ENCODE measurements at regions not wholly inside any gene's neighbourhood (a gene's known extent, or its start where the extent isn't known, plus 50 kb on each side); places are given as distances from the start of the nearest gene placed in this dataset.

GRCh38 chr13:22002893-22003292 lies 332.0 kb downstream of the FGF9 start:
- H3K4me1 ChIP-seq (ENCODE audit: control insufficient read depth in 1 of 2, insufficient read depth in 1 of 2, low read depth in 1 of 2, low read length in 1 of 2): no peaks in the 10 kb centered on the region
- H3K27ac ChIP-seq: no peak overlapping the region
- H3K4me3 ChIP-seq (ENCODE audit: low read depth in 1 of 2, low read length in 1 of 2): no peak overlapping the region
- H3K27me3 ChIP-seq: no peaks in the 10 kb centered on the region
- H3K36me3 ChIP-seq: no peaks in the 10 kb centered on the region
- H3K9me3 ChIP-seq: no peaks in the 10 kb centered on the region
- no peak for TF ChIP-seq CTCF (IDR thresholded peaks at IDR 0.05)

GRCh38 chr13:22009500-22009899 lies 338.6 kb downstream of the FGF9 start:
- H3K36me3 ChIP-seq: no peaks in the 10 kb centered on the region
- H3K4me3 ChIP-seq (ENCODE audit: low read depth in 1 of 2, low read length in 1 of 2): no peak overlapping the region
- no peaks in the 10 kb centered on the region for H3K4me1 ChIP-seq (ENCODE audit: control insufficient read depth in 1 of 2, insufficient read depth in 1 of 2, low read depth in 1 of 2, low read length in 1 of 2)
- no peaks in the 10 kb centered on the region for H3K27me3 ChIP-seq
- no peak for TF ChIP-seq CTCF (IDR thresholded peaks at IDR 0.05)
- H3K27ac ChIP-seq: no peak overlapping the region
- H3K9me3 ChIP-seq: no peaks in the 10 kb centered on the region

- no peaks in the 10 kb centered on the region for H3K4me1 ChIP-seq (ENCODE audit: control insufficient read depth in 1 of 2, insufficient read depth in 1 of 2, low read depth in 1 of 2, low read length in 1 of 2)
- H3K4me3 ChIP-seq (ENCODE audit: low read depth in 1 of 2, low read length in 1 of 2): no peak overlapping the region
- no peak for TF ChIP-seq CTCF (IDR thresholded peaks at IDR 0.05)
- H3K9me3 ChIP-seq: no peaks in the 10 kb centered on the region
- no peak overlapping the region for H3K27ac ChIP-seq
- H3K36me3 ChIP-seq: no peaks in the 10 kb centered on the region
- no peaks in the 10 kb centered on the region for H3K27me3 ChIP-seq
Observed at GRCh38 chr13:22009937-22010336, 339.1 kb downstream of the FGF9 start.

- Histone ChIP-seq H3K9me3 (no peaks in the 10 kb centered on the region), H3K27me3 (no peaks in the 10 kb centered on the region), H3K4me1 (ENCODE audit: control insufficient read depth in 1 of 2, insufficient read depth in 1 of 2, low read depth in 1 of 2, low read length in 1 of 2) (peaks cover 0 to 3% of the 10 kb centered on the region in 2 experiments), H3K27ac (no peak overlapping the region), H3K36me3 (no peaks in the 10 kb centered on the region), H3K4me3 (ENCODE audit: low read depth in 1 of 2, low read length in 1 of 2) (no peak overlapping the region)
- TF ChIP-seq CTCF (IDR thresholded peaks at IDR 0.05): no peak
Observed at GRCh38 chr13:22012686-22013085, 341.8 kb downstream of the FGF9 start.

- H3K4me1 ChIP-seq (ENCODE audit: control insufficient read depth in 1 of 2, insufficient read depth in 1 of 2, low read depth in 1 of 2, low read length in 1 of 2): peaks cover 0 to 3% of the 10 kb centered on the region in 2 experiments
- no peak overlapping the region for H3K27ac ChIP-seq
- no peak for TF ChIP-seq CTCF (IDR thresholded peaks at IDR 0.05)
- H3K9me3 ChIP-seq: no peaks in the 10 kb centered on the region
- H3K27me3 ChIP-seq: no peaks in the 10 kb centered on the region
- H3K36me3 ChIP-seq: no peaks in the 10 kb centered on the region
- H3K4me3 ChIP-seq (ENCODE audit: low read depth in 1 of 2, low read length in 1 of 2): no peak overlapping the region
Observed at GRCh38 chr13:22014469-22014868, 343.6 kb downstream of the FGF9 start.

- Histone ChIP-seq H3K36me3 (no peaks in the 10 kb centered on the region), H3K27ac (no peak overlapping the region), H3K4me1 (ENCODE audit: control insufficient read depth in 1 of 2, insufficient read depth in 1 of 2, low read depth in 1 of 2, low read length in 1 of 2) (peaks cover 0 to 3% of the 10 kb centered on the region in 2 experiments), H3K9me3 (no peaks in the 10 kb centered on the region), H3K27me3 (no peaks in the 10 kb centered on the region), H3K4me3 (ENCODE audit: low read depth in 1 of 2, low read length in 1 of 2) (no peak overlapping the region)
- no peak for TF ChIP-seq CTCF (IDR thresholded peaks at IDR 0.05)
Observed at GRCh38 chr13:22017226-22017625, 346.4 kb downstream of the FGF9 start.
